HG03066 (cell line): ENCODE measurements at regions not wholly inside any gene's neighbourhood (a gene's known extent, or its start where the extent isn't known, plus 50 kb on each side); places are given as distances from the start of the nearest gene placed in this dataset.

Experiments used
- ATAC-seq: cut with Tn5 transposase; IDR thresholded peaks from one replicate; pipeline ENCODE4 v1.9.1; 2021; ENCODE audit warnings: low read depth; ENCODE audit not compliant: unreplicated experiment

DNA sequence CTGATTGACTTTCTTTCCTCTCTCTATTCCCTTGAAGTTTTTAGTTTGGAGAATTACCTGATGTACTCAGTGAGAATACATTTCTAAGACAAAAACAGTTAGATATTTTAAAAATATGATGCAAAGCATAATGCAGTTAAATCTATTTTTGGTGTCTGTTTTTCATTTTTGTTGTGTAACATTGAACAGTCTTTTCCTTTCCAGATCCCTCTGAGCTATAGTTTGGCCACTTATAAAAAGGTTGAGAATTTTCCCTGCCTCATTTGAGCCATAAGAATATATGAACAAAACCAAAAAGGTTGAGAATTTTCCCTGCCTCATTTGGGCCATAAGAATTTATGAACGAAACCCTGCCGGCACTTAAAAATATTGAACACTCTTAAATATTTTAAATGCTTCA lies 57.0 kb upstream of the IPO5 start:
- no peak for ATAC-seq

DNA sequence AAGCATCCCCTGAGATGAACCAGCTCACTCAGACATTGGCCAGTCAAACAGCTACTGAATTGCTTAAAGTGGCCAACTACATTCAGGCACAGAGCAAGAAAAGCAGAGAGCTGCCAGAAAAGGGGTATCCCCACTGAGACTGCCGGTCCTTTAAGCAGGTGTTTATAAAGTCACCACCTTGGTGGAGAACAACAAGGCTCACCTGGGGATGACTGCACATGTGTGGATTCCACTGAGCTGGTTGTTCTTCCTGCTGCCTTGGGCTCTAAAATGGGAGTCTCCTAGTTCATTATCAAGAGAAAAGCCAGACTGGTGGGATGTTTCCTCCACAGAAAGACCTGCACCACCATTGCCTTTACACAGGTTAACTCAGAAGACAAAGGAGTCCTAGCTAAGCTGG lies 51.8 kb upstream of the IPO5 start:
- no peak for ATAC-seq
